ENCODE measurements at regions not wholly inside any gene's neighbourhood (a gene's known extent, or its start where the extent isn't known, plus 50 kb on each side); places are given as distances from the start of the nearest gene placed in this dataset.

- no peak for DNase-seq (ENCODE audit: low spot score)
Measured at GRCh38 chr14:31943861-31944255, 133.2 kb upstream of the ARHGAP5 start.

GRCh38 chr14:31944256-31945073 is 132.6 kb upstream of the ARHGAP5 start:
- no peak for DNase-seq (ENCODE audit: low spot score)

GRCh38 chr14:31945074-31945613 is 132.0 kb upstream of the ARHGAP5 start:
- no peak for DNase-seq (ENCODE audit: low spot score)

- DNase-seq (ENCODE audit: low spot score) = no peak
Measured at GRCh38 chr14:31945701-31946100, 131.4 kb upstream of the ARHGAP5 start.

GRCh38 chr14:31947076-31947475 is 130.0 kb upstream of the ARHGAP5 start:
- DNase-seq (ENCODE audit: low spot score) = no peak

DNA sequence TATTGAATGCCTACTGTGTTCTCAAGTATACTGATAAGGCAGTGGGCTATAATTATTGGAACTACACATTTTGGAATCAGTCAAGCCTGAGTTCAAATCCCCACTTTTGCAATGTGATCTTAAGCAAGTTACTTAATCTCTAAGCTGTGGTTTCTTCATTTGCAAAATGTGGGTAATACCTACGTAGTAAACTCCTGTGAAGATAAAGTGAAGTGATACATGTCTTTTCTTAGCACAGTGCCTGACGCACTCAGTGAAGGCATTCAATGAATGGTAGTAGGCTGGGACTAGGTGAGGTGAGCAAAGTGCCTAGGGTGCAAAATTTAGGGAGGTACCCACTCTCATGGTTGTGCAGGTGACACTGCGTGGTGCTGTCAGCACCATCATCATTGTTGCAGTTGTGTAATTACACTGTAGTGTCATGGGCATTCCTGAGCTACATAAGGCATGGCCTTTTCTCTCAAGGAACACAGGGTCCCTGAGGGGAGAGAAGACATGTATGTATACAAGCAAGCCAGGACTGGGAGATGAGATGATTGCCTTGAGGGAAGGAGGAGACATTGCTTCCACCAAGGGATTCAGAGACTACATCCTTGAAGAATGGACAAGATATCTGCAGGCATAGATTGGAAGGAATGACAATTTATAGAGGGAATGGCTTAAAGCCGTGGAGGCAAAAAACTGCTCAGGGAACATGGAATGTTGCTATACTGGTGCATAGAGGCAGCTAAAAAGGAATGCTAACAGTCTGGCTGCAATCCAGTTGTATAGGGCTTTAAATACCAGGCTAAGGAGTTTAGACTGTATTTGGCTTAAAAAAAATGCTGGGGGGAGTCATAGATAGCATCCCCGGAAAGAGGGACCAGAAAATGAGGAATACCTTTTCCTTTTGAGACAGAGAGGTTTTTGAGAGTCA is 129.2 kb upstream of the ARHGAP5 start:
- no peak for DNase-seq (ENCODE audit: low spot score)

DNA sequence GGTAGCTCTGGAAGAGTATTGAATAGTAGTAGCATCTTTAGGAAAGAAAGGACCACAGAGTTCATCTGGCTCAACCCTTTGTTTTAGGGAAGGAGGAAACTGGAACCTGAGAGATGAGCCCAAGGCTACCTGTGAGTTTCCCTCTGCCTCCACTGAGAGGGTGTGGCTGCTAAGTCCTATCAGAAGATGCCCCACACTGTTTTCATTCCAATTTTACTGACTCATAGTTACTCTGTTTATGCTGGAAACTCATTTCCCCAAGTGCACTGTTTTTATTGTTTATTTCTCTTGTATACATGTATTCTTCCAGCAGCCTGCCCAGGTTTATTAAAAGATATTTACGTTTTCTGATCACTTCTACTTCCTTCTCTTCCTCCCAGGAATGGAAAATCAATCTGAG is 127.4 kb upstream of the ARHGAP5 start:
- DNase-seq (ENCODE audit: low spot score) = no peak

GRCh38 chr14:31950331-31950730 is 126.8 kb upstream of the ARHGAP5 start:
- DNase-seq (ENCODE audit: low spot score) = no peak

DNA sequence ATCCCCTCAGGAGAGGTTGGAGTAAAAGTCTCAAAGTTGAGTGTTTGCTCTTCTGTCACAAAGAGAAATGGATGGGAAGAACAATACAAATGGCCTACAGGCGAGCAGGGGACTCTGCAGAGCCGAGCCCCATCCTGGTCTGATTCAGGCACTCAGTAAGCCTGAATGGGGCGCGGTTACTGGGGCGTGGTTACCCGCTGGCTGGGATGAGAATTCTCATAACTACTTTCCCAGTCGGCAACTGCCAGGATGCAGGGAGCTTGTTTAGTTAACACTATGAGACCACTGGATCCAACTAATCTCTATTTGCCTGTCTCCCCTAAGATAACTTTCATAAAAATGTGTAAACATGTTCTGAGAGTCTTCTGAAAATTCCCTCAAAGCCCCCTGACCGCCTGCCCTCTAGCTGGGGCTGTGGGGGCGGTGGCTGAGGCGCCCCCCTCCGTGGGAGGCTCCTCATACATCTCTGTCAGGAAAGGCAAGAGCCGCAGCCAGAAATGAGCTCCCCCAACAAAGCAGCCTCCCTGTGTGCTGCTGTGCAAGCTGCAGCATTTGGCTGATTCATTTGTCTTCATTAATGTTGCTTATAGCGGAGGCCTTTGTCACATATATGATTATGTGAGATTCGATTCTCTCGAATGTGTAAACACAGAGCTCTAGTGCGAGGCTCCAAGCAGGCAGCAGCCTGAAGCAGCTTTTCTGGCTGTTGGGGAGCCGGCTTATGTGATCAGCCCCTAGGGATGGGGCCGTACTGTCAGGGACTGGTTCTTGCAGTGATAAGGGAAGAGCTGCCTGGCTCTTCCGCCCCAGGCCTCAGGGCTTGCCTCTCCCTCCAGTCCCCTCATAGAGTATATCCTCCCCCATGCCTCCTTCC is 126.1 kb upstream of the ARHGAP5 start:
- peak; percentile 78 for DNase-seq (ENCODE audit: low spot score)

DNA sequence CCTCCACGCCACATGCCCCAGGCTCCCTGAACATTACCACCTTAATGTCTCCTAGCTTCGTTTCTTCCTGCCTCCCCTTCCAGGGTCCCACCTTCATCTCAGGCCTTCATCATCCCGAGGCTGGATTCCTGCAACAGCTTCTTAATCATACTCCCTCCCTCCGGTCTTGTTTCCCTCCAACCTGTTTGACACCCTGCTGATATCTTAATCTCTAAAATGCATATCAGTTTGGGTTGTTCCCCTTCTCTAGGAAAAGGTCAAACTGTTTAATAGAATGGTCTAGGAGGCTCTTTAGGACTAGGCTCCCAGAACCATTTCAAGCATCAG is 125.5 kb upstream of the ARHGAP5 start:
- no peak for DNase-seq (ENCODE audit: low spot score)

DNA sequence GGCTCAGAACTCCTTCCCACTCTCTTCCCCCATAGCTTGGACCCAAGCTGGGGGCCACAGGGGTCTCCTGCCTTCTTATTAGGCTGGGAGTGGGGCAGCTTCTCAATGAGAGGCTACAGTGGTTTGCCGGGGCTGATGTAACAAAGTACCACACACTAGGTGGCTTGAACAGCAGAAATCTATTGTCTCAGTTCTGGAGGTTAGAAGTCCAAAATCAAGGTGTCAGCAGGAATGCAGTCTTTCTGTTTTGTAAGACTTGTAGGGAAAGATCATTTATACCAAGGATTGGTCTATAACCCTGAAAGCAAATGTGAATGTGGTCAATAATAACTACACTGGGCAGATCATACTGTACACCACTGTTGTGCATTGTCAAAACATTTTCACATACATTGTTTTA is 124.5 kb upstream of the ARHGAP5 start:
- DNase-seq (ENCODE audit: low spot score) = no peak

- DNase-seq (ENCODE audit: low spot score) = no peak
Measured at GRCh38 chr14:31953210-31953609, 123.9 kb upstream of the ARHGAP5 start.

DNA sequence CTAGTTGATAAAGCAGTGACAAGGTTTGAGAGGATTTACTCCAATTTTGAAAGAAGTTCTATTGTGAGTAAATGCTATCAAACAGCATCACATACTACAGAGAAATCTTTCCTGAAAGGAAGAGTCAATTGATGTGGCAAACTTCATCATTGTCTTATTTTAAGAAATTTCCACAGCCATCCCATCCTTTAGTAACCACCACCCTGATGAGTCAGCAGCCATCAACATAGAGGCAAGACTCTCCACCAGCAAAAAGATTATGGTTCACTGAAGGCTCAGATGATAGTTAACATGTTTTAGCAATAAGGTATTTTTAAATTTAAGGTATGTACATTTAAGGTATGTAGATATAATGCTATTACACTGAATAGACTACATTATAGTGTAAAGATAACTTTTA is 122.1 kb upstream of the ARHGAP5 start:
- no peak for DNase-seq (ENCODE audit: low spot score)

GRCh38 chr14:31955936-31956579 is 121.0 kb upstream of the ARHGAP5 start:
- no peak for DNase-seq (ENCODE audit: low spot score)

DNA sequence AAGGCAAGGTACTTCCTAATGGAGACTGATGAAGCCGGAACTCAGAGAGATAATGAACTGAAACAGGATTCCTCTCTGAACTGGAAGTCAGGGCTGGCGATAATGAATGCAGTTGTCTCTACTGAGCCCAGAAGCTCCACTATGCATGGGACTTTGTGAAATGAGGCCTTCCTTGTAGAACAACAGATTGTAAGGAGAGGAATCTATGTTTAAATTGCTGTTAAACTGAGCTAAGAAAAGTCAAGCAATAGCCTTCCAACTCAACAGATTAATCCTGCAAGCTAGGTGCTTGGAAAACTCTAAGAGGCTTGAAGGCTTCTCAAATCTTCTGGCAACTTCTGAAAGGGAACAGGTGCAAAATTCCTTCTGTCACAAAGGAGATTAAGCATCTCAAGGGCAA is 119.5 kb upstream of the ARHGAP5 start:
- no peak for DNase-seq (ENCODE audit: low spot score)

DNA sequence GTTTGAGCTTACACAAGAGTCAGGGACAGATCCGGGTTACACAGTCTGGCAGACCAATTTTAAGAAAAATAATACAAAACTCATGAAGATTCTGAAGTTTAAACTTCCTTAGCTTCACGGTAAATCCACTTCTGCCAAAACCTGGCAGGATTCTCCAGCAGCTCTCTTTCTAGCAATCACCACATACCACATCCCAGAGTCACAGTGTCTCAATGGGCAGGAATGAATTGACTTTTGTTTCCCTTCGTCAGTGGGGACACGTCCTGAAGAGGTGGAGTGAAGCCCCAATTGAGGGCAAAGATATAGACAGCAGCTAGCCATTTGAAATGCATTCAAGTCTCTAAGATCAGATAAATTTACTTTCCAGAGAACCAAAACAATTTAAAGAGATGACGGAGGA is 117.1 kb upstream of the ARHGAP5 start:
- DNase-seq (ENCODE audit: low spot score) = no peak

- DNase-seq (ENCODE audit: low spot score) = no peak
Measured at GRCh38 chr14:31961896-31962295, 115.2 kb upstream of the ARHGAP5 start.

- no peak for DNase-seq (ENCODE audit: low spot score)
Measured at GRCh38 chr14:31962920-31963319, 114.2 kb upstream of the ARHGAP5 start.

DNA sequence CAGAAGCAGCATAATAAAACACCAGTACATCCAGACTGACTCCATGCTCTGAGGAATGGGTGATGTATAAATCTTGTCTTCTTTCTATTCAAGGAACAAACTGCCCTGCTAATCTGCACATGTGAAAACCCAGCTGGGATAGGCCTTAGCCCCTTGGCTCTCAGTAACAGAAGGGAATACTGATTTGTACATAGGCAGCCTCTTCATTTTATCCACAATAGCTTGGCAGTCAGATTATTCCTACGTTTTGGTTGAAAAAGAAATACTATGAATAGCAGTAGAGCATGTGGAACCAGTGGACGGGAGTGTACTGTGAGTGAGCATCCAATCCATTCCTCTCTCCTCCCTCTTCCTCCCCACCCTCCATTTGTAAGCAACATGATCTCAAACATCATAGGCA is 113.5 kb upstream of the ARHGAP5 start:
- no peak for DNase-seq (ENCODE audit: low spot score)

- no peak for DNase-seq (ENCODE audit: low spot score)
Measured at GRCh38 chr14:31964490-31964889, 112.6 kb upstream of the ARHGAP5 start.

DNA sequence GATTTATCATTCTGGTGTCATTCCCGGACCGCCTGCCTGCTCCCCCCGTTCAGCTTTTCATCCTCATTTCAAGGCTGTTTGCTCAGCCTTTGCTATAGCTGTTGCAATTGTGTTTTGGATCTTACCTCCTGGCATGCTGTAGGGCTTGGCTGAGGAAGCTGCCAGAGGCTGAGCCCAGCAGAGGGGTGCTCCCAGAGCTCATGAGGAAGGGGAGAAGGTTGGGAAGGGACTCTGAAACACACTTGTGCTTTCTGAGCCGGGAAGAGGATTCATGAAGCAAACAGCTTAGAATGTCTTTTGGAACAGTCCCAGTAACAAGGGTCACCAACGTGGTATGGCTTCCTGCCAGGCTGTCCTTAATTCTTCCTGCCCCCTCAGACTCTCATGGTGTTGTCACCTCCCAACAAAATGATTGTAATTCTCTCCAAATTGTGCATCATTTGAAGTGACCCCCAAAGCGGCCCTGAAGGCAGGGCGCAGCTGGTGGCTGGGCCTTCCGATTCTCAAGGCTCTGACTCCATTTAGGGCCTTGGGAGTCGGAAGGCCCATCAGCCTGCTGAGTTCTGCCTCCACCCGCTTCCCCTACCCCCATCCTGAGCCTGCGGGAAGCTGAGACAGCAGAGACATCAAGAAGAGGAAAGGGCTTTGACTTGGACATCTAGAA is 111.9 kb upstream of the ARHGAP5 start:
- DNase-seq (ENCODE audit: low spot score) = no peak

All from GM03348 (cell line).